GM19455 (cell line): ENCODE measurements at regions not wholly inside any gene's neighbourhood (a gene's known extent, or its start where the extent isn't known, plus 50 kb on each side); places are given as distances from the start of the nearest gene placed in this dataset.
A peak's percentile ranks its signal among the peaks of the same experiment; 100 is the strongest.

Experiments used
- ATAC-seq: cut with Tn5 transposase; IDR thresholded peaks from one replicate; pipeline ENCODE4 v1.9.1; 2021; ENCODE audit not compliant: unreplicated experiment

DNA sequence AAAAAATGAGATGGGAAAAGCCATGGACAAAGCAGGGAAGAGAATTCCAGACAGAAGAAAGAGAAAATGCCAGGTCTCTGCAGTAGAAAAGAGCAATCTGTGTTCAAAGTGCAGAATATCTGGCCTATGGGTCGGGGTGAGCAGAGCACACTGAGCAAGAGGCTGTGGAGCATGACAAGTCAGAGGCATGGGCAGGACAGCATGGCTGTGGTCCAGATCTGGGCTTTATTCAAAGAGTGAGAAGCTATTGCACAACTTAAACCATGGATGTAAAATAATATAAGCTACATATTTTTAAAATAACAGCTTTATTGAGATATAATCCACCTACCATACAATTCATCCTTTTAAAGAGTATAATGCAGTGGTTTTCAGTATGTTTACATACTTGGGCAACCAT lies 133.1 kb upstream of the SPDL1 start:
- no peak for ATAC-seq

DNA sequence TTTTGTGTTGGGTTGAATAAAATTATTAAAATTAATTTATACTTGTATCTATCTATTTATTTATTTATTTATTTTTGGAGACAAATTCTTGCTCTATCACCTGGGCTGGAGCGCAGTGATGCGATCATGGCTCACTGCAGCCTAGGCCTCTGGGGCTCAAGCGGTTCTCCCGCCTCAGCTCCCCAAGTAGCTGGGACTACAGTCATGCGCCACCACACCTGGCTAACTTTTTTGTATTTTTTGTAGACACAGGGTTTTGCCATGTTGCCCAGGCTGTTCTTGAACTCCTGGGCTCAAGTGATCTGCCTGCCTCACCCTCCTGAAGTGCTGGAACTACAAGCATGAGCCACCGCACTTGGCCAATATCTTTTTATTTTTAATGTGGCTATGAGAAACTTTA lies 134.7 kb upstream of the SPDL1 start:
- no peak for ATAC-seq

DNA sequence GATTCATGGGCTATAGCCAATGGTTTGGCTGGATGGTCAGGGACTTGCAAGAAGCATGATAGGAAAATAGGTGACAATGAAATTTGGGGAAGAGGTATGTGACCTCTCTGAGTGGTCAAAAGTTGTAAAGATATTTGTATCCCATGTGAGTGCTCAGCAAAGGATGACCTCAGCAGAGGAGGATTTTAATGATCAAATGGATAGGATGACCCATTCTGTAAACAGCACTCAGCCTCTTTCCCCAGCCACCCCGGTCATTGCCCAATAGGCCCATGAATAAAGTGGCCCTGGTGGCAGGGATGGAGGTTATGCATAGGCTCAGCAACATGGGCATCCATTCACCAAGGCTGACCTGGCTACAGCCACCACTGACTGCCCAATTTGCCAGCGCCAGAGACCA lies 138.4 kb upstream of the SPDL1 start:
- ATAC-seq = no peak

DNA sequence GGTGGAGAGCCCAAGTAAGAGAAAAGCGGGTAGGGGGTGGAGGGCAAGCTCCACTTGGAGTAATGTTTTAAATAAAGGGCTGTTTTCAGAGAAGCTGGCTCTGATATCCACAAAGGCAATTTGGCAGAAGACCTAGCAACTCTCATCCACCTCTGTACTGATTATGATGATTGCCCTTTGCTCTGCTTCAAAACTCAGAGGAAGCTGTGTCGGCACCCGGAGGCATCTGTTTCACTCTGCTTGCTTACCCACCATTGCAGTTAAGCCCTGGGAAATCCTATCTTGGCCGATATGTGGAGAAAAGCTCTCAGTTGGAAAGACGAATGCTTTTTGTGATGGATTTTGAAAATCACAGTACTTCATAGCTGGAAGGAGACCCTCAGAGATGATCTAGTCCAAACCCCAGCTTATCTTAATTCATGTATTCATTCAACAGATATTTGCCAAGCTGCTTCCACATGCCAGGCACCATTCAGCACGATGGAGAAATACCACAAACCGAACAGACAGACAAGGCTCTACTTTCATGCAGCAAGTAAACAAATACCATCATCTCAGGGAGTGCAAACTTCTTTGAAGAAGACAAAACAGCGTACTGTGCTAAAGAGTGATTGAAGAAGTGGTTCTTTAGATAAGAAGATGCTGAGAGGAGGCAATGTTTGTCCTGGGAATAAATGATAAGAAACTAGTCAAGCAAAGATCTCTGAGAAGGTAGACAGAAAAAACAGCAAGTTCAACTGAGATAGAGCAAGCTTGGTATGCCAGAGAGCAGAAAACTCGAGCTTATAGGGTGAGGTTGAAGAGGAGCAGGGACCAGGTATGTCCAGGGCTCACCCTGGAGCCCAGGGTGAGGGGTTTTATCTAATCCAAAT lies 140.4 kb upstream of the SPDL1 start:
- no peak for ATAC-seq

DNA sequence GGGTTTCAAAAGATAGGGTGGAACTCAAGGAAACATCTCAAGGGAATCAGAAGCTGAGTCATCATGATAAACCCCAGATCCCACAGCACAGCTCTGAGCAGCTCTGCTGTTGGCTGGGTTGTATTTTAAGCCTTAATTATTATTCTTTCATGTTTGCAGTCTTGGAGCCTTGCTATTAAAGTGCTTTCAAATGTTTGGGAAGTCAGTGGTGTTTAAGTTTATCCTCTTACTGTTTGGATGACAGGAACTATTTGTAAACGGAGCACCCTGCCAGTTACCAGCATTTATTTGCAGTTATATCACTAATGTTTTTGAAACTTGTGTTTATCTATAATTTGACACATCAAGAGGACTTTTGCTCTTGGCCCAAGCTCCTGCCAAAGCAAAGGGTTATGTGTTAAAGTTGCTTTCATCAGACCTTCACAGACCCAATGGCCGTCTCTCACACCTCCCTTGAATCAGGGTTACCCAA lies 141.1 kb upstream of the SPDL1 start:
- ATAC-seq = no peak

DNA sequence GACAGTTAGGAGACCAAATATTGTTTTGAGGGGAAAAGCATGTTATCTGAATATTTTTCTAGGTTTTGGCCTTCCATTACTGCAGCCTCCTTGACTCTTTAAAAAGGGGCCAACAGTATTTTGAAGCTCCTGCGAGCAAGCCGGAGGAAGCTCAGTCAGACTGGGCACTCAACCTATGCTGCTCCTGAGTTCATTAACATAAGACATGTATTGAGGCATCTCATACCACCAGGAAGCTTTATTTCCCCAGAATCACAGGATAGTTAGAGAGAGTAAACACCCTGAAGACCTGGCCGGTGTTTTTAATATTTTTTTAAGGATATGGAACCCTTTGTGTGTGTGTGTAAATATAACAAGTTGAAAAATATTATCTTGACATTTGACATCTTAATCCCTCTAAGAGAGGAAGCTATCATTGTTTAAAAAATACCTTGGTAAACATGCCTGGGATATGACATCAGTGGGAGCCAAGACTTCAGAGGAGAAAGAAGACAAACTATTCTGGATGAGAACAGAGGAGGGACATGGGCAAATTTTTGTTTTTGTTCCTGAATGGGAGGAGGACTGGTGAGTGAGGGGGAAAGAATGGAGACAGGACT lies 139.3 kb upstream of the SLIT3 start:
- ATAC-seq = no peak

DNA sequence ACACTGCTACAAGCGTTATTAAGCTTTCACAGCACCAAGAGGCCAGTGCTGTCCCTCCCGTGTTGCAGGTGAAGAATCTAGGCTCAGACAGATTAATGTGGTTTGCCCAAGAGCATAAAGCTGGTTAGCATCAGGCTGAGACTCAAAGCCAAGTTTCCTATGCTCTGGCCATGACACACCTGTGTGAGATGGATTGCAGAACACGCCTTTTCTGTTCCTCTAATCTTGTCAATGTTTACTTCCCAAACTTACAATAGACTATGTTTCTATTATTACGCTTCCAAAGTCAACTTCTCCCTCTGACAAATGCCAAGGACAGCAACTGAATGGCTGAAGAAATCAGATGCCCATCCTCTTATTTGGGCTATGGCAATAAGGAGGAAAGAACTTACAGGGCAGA lies 138.4 kb upstream of the SLIT3 start:
- no peak for ATAC-seq

DNA sequence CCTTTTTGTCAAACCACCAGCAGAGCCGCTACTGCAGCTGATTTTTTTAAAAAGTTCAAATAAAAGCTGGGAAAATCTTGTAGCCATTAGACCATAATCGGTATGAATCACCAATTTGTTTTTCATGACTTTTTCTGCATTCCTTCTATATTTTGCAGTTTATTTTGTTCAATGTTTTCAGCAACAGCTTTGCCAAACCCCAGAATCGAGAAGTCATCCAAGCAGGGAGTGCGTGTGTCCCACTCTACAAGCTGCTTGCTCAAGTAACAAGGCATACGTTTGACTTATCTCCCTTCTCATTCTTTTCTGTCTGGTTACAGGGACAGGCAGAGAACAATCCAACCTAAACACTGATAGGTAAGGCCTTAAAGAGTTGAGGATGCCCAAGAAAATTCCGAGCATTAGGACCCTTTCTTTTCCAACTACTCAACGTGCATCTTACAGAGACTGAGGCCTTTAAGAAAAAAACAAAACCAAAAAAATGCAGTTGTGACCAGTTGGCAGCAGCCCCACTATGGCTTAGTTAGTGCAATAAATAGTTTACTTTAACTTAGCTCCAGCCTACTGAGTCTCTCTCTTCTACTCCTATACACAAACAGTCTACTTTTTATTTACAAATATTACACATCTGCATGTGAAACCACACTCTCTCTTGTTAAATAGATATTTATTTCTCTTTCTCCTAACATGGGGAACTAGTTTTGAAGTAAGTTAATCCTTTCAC lies 134.7 kb upstream of the SLIT3 start:
- ATAC-seq = no peak

DNA sequence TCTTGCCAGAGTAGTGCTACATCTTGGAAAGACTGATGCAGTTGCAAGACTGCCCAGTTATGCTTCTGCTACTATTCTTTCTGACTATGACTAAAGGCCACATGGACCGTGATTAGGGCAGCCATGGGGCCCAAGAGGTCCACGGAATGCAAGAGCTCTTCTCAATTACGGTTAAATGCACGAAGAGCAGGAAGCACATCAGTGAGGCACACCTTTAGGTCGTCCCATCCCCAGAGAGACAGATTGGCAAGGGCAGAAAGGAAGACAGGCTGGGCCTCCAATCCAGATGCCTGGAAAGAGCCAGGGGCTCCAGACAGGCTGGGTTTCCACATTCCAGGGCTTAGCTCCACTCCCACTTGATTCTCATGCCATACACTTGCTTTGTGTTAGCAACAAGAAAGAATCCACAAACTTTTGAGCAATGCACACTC lies 132.3 kb upstream of the SLIT3 start:
- ATAC-seq = no peak

DNA sequence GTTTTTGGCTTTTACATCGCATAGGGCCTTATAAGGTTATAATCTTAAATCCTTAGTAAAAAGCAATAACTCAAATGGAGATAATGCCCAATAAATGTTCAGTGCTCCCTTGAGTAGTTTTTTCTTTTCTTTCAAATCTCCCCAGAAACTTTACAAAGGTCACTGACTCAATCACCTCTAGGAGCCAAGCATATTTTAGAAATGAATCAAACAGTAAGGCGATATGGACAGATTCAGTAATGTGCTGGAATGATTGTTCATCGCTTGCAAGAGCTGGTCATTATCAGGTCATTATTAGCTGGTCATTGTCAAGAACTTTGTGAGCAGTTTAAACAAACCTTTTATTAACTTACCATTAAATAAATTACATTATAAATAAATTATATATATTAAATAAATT lies 130.4 kb upstream of the SLIT3 start:
- no peak for ATAC-seq

DNA sequence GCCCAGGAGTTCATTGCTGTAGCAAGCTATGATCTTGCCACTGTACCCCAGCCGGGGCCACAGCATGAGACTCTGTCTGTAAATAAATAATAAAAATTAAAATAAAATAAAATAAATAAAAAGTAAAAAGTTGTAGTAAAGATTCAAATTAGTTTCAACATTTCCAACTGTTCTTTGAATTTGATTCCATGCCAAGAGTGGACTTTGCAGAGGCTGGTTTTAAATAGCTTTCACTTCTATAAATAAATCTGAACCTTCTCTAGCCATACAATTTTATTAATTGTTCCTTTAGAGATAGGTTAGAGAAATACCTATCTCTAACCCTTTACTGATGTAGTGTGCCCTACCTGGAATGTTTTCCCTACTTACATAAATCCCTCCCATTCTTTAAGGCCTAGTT lies 129.7 kb upstream of the SLIT3 start:
- ATAC-seq = no peak

DNA sequence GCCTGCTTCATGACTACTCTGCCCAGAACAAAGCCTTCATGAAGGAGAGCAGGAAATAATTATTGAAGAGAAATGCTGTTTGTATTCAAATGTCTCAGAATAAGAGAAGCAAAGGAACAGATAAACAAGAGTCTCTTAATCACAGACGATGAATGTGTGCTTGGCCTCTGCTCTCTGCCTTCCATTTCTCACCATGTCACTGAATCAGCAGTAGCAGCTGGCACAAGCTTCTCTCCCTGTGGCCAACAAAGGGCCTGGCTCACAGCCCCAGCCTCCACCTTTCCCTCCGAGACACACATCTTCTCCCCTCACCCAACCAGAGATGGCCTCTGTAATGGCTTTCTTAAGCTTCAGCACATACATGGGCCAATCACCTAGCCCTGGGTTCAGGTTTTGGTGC lies 128.1 kb upstream of the SLIT3 start:
- ATAC-seq = no peak

DNA sequence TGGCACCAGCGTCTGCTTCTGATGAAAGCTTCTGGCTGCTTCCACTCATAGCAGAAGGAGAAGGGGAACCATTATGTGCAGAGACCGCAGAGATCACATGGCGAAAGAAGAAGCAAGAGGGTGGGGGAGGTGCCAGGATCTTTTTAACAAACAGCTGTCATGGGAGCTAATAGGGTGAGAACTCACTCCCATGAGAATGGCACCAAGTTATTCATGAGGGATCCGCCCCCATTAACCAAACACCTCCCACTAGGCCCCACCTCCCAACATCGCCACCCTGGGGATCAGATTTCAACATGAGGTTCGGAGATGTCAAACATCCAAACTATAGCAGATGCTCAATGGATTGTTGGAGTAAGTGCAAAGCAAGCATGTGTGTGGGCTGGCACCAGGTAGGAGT lies 125.8 kb upstream of the SLIT3 start:
- ATAC-seq = no peak

DNA sequence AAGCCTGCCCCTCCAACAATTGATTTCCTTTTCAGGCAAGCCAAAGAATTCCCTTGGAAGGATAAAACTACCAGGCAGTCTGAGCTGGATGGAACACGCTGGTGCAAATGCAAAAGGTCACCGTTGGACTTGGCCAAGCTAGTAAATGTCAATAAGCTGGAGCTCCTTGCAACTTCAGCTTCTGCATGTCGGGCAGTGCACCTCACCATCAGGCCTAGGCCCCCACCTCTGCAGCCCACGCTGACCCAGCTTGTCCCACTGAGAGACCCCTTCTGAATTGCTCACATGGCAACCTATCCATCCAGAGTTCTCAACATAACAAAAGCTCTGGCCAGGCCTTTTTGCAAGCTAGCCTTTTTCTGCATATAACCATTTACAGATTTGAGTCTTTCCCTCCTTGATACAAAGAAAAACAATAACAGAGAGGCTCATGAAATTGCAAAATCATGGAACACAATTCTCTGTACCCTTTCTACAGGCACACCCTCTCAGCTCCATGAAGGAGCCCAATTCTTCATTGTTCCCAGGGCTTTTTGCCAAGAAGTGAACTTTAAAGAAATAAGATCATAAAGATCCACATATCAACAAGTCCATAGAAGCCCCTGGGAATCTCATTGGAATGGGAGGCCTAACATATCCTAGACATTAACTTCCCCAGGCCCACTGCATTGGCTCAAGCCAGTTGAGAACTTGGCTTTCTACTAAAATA lies 123.9 kb upstream of the SLIT3 start:
- ATAC-seq = no peak

DNA sequence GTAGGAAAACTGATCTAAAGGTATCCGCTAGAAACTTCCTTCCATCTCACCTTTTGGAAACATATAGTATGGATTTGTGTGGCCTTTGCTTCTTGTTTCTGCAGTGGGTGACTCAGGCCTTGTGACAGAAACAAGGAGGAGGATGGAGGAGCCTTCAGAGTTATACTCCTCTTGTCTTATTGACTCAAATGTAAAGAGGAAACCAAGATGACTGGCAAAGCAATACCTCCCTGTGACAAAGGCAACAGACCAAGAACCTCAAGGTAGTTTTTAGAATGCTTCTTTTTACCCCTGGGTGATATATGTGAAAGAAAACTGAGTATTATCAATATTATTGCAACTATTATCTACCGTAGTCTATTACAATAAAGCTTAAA lies 123.3 kb upstream of the SLIT3 start:
- ATAC-seq = no peak

DNA sequence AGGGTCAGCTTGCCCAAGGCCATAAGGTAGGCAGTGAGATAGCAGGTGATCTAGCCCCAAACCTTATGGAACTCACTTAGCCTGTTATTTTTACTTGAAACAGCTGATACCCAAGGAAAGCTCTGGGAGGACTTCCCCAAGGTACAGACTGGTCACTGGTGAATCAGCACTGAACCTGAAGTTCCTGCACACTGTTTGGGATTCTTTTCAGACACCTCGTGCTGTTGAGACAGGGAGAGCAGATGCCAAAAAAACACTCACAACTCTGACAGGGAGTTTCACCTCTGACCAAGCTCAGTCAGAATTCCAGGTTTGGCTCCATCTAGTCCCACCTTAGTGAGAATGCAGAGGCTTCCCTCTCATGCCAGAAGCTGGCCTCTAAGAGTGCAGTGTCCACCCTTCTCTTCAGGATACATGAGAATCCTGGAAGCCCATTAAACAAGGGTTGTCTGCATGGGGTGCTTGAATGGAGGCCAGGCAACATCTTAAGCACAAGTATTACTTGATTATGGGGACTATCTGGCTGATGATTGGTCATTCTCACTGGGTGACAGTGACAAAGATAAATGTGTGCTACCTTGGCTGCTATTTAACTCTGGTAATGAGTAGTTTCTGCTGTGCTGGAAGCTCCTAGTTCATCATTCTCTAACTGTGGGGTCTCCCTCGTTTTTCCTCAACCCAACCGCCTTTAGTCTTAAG lies 122.8 kb upstream of the SLIT3 start:
- no peak for ATAC-seq

DNA sequence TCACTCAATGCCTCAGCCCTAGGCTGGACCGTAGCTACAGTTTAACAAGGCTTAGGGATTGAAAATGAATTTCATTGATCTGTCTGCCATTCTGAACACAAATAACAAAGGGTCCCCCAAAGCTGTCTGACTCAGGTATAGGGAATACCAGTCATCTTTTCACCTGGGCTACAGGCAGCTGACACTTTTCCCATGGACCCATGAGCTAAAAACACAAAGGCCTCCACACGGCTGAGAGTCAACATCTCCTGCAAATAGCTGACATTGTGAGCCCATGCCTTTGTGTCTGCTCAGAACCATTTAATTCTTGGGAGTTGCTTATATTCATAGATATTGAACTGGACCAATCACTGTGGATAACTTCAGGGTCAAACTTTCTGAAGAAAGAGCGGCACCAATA lies 121.1 kb upstream of the SLIT3 start:
- ATAC-seq = no peak

DNA sequence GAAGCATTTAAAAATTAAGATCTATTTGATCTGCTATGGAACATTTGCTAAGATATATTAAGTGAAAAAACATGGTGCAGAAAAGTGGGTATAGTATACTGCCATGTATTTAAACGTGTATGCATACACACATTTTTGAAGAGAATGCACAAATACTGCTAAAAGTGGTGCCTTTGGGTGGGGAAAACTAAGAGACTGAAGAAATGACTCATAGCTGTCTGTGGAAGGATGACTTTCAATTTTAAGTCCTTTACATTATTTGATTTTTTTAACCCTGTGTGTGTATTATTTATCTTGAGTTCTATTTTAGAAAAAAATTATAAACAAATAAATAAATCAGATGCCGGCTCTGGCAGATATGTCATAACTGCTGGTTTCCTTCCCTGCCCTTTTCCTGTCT lies 120.7 kb upstream of the SLIT3 start:
- no peak for ATAC-seq

DNA sequence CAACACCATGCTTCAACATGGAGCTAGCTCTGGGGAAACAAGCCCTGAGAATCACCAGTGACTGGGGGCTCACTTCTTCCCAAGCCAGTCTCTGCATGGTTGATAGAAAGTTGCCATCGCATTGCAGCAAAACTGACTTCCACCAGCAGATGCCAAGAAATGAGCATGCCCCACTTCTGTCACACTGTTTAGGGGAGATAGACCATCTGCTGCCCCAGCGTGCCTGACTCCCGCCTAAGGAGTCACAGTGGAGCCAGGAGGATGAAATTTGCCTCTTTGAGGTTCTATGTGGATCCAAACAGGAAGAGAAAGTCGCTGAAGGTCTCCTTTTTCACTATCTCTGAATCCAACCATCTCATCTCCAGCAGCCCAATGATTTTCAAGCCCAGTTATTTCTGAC lies 116.7 kb upstream of the SLIT3 start:
- ATAC-seq = no peak

DNA sequence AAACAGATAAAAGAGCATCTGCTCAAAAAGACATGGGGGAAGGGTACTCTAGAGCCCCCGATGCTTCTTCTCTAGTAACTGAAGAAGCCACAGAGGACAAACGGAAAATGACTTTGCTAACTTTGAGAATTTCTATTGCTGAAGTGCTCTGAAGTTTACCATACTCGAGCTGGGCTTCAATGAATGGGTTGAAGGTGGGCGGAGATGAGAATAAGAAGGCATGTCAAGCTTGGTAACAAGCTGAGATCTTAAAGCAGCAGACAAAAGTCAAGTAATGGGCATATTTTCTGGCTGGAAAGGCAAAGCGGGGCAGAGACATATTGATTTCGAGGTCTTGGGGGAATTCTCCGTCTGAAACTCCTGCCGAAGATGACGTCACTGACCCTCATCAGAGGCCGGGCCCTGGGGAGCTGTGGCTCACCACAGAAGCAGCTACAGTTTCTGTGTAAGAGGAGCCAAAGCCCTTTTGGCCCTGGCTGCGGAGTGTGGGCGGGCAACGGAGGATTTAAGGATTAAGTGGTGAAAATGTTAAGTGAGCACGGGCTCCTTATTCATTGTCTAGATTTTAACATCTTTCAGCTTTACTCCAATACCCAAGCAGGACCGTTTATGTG lies 115.8 kb upstream of the SLIT3 start:
- ATAC-seq = peak; percentile 97
